ENCODE measurements at regions not wholly inside any gene's neighbourhood (a gene's known extent, or its start where the extent isn't known, plus 50 kb on each side); places are given as distances from the start of the nearest gene placed in this dataset.
A peak's percentile ranks its signal among the peaks of the same experiment; 100 is the strongest.

DNA sequence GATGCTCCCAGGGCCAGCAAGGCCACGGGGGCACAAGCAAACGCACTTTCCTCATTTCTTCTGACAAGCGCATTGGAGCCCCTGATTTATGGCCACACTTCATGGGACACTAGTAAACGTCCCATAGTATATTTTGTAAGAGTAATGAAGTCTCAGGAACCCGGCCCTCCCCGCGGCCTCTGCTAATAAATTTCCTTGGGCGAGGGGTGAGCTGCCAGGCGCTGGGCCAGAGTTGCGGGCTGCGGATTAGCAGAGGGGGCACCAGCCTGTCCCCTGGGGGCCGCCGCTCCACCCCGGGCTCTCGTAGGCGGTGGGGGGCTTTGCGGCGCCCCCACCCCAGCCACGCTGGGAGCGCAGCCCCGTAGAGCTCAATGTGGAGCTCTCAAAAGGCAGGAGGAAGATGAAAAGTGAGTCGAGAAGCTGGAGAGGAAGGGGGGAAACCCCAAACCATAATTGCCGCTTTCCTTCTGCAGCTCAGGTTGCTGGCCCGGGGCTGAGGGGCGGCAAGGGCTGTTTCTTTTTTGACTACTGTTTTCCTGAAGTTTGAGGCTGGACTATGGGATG is 173.6 kb downstream of the CDC5L start:
- DNase-seq, result no peak

DNA sequence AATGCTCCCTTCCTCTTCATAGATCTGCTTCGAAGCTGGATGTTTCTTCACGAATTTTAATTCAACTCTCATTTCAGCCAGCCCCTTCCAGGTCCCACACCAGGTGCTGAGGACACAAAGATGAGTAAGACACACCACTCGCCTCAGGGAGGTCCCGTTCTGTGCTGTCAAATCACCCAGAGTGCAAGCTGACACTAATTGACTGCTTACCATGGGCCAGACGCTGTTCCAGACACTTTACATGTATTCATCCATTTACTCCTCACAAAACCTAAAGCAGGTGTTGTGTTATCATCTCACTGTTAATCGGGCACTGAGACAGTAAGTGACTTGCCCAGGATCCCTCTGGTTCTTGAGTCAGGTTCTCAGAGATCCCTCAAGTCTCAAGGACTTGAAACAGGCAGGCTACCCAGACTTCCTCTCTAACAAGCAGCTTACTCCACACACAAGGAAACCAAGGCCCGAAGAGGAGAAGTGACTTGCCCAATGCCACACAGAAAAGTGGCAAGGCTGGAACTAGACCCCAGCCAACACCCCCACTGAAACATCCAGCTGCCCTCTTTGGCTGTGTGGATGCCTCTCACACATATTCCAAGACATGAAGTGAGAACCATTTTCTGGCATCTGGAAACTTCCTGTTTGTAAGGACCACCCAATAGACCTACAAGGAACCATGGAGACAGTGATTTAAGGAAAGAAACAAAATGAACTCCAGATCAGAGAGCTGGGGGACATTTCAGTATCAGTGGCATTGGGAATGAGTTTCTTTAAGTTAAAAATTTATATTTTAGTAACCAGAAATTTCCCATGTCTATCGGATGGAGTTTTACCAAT is 174.5 kb downstream of the CDC5L start:
- no peak for DNase-seq

DNA sequence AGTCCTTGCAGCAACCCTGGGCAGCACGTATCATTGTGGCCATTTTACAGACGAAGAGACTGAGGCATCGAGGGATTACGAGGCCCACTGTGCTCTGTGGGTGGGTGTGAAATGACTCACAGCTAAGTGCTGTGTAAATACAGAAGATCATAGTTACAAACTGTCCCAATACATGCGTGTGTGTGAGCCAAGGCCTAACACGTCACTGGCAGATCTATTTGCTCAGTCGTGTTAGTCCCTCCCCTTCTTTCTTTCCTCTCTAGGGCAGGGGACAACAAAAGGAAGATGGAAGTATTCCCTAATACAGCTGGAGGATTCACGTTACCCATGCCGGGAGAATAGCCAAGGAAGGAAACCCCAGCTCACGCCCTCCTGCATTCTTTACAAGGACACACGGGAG is 175.9 kb downstream of the CDC5L start:
- no peak for DNase-seq

DNA sequence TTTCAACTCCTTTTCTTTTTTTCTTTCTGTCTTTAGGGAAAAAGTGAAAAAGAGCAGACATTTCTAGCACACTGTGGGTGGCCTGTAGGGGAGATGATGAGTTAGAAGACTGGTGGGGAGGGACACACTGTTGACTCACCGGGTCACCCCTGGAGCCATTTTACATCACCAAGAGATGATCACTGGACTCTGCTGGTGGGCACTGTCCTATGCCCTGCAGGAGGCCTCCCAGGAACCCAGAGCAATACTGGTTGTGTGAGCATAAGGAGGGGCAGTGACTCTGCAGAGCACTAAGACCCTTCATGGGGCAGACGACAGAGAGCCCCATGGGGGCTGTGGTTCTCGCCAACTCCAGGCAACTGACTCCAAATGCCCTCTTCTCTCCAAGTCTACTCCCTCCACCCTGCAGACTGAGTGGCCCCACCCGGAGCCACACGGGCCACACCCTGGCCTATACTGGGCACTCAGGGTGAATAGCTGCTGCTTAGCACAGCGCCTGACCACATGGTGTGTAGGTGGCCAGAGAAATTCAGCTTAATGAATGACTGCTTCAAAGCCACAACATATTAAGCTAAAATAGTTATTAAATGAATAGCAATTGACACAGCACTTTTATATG is 177.5 kb downstream of the CDC5L start:
- DNase-seq, result no peak

DNA sequence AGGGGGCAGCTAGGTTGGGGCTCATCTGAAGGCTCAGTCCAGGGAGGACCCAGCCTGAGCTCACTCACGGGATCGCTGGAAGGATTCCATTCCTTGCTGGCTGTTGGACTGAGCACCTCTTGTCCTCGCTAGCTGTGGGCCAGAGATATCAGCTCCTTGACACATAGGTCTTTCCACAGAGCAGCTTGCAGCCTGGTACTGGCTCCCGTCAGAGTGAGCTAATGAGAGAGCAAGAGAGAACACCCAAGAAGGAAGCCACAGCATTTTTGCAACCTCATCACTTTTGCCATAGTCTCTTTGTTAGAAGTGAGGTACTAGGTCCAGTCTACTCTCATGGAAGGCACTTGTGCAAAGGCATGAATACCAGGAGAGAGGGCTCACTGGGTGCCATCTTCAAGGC is 179.9 kb downstream of the CDC5L start:
- peak; percentile 43 for DNase-seq

DNA sequence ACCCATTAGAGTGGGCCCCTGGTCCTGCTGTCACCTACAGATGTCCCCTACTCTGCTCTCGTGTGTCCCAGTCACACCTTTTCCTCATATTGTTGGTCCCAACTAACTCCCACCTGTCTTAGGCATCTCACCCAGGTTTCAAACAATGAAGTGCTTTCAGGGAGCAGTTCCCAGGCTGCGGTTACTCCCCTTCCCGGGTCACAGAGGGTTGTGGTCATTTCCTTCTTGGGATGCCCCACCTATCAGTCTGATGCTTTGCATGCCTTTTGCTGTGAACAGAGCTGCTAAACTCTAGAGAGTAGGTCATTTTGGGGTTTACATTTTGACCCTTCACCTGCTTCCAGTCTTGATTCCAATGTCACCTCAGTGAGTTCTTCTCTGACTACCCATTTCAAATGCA is 181.6 kb downstream of the CDC5L start:
- no peak for DNase-seq

DNA sequence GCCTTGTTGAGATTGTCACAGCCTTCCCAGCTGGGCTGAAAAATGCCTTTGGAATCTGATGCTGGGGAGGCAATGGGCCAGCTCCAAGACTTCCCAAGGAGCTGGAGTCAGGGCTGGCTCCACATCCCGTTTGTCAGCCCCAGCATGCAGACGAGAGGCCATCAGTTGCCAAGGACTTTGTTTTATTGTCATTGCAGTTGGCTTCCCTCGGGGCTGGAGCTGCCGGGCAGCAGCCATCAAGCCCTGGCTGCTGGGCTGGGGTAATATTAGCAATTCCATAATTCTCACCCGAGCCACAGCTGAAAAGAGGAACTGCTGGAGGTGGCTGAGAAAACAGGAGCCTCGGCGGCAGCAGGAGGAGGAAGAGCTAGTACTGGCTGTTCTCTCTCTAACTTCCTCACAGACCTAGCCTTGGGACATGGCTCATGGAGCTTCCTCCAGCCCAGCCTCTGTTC is 182.5 kb downstream of the CDC5L start:
- peak; percentile 65 for DNase-seq

DNA sequence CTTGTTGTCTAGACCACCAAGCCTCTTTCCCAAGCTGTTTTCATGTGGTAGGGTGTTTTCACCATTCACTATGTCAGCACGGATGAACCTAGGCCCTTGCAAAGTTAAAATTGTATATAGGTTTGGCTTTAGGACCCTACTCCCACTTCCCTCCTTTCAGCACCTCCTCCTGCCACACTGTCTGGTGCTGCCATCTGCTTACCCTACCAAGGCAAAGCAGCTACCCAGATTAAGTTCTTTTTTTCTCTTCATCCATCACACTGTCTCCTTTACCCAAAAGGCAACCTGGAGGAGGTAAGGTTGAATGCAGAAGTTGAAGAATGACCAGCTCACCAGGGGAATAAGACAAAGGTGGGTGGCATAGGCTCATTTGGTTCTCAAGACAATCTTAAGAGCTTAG is 184.0 kb downstream of the CDC5L start:
- DNase-seq, result no peak

DNA sequence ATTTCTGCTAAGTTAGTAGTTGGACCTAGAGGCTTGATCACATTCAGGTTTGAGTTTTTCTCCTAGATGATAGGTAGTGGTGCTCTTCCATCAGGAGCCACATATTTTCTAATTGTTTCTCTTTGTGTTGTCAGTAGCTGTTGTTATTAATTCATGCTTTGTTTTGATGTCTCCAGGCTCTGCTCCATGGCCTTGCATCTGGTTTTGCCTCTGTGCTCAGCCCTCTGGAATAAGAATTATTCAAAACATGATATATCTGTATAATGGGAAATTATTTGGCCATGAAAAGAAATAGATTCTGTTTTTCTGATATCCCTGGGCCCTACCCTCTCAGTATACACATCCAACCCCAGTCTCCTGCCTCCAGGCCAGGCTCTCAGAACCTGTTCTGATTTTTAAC is 184.8 kb downstream of the CDC5L start:
- DNase-seq, result no peak

DNA sequence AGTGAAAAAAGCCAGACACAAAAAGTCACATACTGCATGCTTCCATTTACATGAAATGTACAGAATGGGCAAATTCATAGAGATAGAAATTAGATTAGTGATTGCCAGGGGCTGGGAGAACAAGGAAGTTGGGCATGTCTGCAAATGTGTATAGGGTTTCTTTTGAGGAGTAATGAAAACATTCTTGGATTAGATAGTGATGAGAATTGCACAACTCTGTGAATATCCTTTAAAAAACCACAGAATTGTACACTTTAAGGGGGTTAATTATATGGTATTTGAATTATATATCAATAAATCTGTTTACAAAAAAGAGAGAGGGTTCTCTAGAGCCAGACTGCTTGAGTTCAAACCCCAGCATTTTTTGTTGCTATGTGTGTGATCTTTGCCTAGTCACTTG is 188.1 kb downstream of the CDC5L start:
- DNase-seq, result no peak

DNA sequence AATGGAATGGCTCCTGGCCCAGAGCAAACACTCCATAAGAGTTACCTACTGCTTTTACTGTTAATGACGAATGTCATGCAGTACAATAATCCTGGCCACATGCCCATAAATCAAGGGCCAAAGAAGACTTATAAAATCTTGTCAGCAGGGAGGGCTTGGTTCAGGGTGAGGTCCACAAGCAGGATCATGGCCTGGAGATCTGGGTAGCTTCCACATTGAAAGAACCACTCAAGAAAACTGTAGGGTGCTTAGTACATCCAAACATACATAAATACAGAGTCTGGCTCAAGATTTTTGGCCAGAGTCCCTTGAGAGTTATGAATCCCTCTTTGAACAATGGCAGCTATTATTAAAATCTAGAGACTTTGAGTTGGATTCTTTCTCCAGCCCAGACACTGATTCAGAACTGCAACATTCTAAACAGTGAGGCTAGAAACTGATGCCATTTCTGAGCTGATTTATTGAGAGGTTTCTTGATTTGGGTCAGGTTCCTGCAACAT is 188.7 kb downstream of the CDC5L start:
- no peak for DNase-seq

DNA sequence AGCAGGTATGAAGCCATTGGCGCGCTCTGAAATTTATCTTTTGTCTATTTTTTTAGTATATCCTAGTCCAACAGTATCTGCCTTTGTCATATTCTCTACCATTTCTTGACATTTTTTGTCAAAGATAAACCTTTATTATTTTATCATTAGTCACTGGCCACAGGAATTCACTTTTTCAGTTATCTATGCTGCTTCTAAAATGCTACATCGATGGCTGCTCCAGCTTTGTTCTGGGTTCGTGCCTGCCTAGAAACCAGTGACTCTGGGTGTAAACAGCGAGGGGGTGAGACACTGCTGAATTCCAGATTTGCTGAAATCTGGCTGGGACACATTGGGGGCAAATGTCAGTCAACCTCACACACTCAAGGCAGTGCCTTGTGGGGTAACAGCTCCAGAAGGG is 193.4 kb downstream of the CDC5L start:
- DNase-seq, result no peak

DNA sequence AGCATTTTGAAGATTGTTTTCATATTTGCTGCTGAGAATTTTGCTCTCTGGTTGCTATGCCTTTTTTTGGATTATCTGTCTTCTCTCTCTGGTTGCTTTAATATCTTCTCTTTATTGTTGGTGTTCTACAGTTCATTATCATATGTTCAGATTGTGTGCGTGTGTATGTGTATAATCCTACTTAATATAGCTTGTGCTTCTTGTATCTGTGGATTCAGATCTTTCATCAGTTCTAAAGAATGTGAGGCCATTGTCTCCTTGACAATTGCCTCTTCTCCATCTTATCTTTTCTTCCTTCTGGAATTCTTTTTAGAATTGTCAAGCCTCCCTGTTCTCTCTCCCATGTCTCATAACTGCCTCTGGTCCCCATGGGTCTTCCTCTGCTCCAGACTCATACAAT is 195.4 kb downstream of the CDC5L start:
- DNase-seq, result no peak

DNA sequence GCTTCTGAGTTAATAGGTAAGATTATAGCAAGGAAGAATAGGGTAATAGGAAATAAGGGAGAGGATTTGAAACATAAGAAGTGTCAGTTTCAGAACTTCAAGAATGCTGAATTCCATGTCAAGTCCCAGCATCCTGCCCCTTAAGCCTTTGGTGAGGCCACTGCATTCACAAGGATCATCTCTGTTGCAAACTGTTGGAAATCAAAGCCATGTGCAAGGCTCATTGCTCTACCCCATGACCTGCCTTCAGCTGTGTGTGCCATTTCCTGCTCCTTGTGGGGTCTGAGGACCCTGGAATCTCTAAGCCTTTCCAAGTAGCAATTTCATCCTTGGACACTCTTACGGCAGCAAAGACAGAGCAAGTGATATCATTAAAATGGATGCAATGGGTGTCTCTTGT is 203.0 kb downstream of the CDC5L start:
- DNase-seq, result no peak

DNA sequence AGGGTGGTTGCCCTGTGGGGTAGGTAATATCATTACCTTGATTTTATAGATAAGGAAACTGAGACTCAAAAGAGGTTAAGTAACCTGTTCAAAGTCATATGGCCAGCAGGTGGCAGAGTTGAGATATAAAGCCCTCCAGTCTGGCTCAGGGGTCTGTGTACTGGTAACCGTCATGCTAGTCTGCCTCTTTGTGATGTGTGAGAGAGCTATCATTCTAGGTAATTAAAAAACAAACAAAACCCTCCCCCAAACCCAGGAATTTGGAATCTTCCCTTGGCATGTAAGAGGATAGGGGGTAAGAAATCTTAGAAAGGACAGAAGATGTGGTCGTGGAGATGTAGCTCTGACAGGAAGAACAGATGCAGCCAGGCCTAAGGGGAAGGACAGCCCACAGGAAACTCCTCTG is 206.0 kb downstream of the CDC5L start:
- peak; percentile 76 for DNase-seq

DNA sequence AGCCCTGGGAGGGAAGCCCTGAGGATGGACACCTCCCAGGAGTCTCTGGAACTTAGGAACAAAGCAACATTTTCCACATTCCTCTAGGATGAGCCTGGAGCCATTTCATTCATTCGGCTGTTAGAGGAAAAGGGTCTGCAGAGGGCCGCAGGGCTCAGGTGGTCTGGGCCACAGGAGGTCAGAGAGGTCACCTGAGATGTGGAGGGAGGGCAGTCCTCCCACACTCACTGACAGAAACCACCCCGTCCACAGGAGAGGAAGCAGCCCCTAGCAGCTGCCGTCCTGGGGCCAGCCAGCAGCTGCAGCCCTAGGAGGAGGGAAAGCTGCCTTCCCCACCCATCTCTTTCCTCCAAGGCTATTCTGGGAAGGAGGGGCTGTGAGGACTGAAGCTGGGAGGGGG is 207.0 kb downstream of the CDC5L start:
- no peak for DNase-seq

DNA sequence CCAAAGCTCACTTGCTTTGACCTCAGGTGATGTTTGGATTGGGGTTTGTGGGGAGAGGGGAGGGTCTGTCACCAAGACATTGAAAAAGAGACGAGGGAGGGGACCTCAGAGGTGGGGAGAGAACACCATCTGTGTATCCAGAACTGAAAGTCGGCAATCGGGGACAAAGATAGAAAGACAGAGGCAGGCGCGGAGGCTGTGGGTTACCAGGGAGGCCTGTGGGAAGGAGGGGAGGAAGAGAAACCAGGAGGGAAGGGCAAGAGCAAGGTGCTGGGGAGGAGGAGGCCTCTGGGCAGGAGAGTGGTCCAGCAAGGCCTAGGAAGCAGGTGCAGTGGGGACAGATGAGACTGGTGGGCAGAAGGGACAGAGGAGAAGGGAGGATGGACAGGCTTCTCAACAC is 211.2 kb downstream of the CDC5L start:
- no peak for DNase-seq

DNA sequence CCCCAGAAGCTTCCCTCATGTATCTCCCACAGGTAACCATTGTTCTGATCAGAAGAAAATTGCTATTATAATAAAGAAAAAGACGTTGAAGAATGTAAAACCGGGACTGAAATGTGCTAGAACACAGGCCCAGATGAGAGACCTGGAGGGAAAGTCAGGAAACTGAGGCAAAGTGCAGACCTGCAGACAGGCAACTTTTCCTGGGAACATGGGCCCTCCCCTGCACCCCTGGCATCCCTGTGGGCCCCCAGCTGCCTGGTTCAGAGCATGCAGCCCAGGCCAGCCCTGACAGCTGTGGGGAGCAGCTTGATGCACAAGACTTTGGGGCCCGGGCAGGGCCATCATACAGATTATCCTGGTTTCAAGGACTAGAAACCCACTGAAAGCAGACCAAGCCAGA is 212.2 kb downstream of the CDC5L start:
- DNase-seq, result no peak

DNA sequence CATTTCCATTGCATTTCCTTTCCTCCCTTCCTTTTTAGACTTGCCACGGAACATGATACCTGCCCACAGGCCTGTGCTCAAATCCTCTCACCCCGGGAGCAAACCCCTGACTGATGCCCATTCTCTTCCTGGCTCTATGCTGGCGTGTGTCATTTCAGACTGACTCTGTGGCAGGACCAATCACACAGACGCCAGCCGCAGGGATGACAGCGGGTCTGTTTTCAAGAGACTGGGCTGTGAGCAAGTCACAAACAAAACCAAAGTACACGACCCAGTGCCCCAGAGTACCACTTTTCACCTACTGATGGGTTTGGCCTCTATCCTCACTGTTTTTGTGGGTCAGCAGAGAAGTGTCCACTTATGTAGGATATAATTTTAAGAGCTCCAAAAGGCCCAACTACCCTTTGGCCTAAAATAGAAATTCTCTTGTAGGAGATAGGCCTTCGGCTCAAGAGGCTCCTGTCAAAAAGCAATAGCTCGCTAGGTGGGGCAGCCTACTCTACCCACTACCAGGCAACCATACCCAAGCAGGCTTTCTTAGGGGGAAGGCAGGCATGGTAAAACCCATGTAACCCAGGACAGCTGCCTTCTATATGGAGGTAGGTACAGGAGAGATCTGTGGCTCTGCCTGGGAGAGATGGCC is 215.7 kb downstream of the CDC5L start:
- DNase-seq, result no peak

DNA sequence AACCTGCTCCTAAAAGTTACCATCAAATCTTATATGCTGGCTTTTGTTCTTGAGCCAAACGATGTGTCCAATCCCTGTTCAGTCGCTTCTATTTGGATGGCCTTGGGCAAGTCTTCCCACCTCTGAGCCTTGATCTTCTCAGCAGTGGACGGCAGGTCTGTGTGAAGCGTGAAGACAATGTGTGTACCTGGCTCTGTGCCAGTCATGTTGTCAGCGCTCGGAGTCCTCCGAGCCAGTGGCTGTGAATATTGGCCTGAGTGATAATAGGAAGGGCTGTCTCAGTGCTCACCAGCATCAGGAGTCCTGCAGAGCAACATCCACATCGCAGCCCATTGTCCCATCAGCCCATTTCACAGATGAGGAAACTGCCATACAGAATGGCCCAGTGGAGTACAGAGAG is 219.0 kb downstream of the CDC5L start:
- DNase-seq, result no peak

DNA sequence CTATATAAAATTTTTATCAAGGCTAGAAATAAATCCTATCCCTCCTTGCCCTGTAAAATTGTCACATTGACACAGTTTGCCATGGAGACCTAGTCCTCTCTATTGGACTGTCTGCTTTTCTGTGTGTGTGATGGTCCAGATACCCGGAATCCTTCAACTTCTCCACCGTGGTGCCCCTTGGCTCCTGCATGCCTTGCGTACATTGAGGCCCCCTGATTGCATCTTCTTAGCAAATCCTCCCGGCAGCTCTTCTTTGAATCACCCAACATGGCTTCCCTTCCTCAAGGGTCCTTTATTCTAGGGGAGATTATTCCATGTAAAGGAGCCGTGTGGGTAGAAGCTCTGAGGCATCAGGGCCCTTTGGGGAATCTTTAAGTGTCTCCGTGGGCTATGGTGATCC is 219.5 kb downstream of the CDC5L start:
- no peak for DNase-seq

DNA sequence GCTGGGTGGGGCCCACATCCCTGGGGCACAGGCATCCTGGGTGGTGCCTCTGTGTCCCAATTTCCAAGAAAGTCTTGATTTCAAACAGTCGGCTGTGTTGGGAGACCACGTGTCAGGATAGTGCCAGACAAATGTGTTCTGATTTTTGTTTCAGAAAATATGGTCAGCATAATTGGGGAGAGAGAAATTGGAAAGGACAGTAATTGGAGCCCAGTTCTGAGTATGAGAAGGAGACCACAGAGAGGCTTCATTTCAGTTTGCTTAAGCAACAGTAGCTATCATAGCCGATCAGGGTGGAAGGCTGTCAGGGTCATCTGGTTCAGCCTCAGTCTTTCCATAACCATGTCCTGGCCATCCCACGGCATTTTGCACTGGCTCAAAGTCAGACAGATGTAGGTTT is 220.7 kb downstream of the CDC5L start:
- no peak for DNase-seq

DNA sequence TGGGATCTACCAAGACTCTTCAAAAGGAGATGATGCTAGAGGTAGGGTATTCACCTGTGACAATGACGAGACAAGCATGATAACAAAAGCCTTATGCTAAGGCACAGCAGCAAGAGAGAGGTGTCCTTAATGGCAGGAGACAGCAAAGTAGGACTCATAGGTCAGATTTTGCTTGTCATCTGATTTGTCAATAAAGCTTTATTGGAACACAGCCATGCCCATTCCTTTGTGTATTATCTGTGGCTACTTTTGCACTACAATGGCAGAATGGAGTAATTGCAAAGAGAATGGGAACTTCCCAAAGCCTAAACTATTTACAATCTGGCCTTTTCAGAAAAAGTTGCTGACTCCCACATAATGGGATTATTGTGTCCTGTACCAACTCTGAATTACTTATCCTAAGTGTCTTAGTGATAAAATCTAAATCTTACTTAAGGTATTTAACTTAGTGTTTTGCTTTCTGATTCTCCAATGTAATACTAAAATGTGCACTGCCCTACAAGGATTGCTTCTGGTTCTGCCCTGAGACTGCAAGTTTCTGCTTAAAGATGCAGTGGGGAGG is 221.6 kb downstream of the CDC5L start:
- DNase-seq, result no peak

Measured in OCI-M1 (cell line).